CD4-positive, alpha-beta T cell (primary cell): ENCODE measurements at regions not wholly inside any gene's neighbourhood (a gene's known extent, or its start where the extent isn't known, plus 50 kb on each side); places are given as distances from the start of the nearest gene placed in this dataset.

Experiments
- ATAC-seq: fragments of 200-7000 bp; cut with Tn5 transposase; one replicate; pipeline ENCODE4 v1.10.0; 2022; ENCODE audit warnings: mild to moderate bottlenecking; ENCODE audit not compliant: poor library complexity
- CTCF ChIA-PET: fragments of 350-600 bp; sonication (Branson Sonifier 250); formaldehyde crosslinking; loops from one replicate; lab custom pipeline; 2021; ENCODE audit warnings: antibody characterized with exemption, inconsistent platforms; lab: Charles Lee
- POLR2A ChIA-PET: fragments of 350-600 bp; sonication (Branson Sonifier 250); formaldehyde crosslinking; loops from one replicate; lab custom pipeline; 2021; ENCODE audit warnings: antibody characterized with exemption, inconsistent platforms; lab: Charles Lee
- DNase-seq, 14 experiments: peaks; one replicate each; pipeline ENCODE4 v3.0.0-alpha.2; 2013 to 2020; ENCODE audit warnings: mixed read lengths in 2 of 14
- H3K27ac ChIP-seq, 2 donors: one replicate each; pipeline versions ENCODE4 v1.5.1 to v1.7.0; 2013; ENCODE audit warnings: low read length in 2 of 2, low read depth in 1 of 2, mild to moderate bottlenecking in 1 of 2
- H3K27me3 ChIP-seq, 2 experiments: 1 replicate in 1 of 2; 2 replicates in 1 of 2; pipeline versions ENCODE4 v1.6.1 to v1.7.0; 2013; ENCODE audit warnings: low read length in 2 of 2, control low read depth in 1 of 2, mild to moderate bottlenecking in 1 of 2, moderate library complexity in 1 of 2; ENCODE audit not compliant: insufficient read depth in 2 of 2, control insufficient read depth in 1 of 2
- H3K36me3 ChIP-seq: one replicate; pipeline ENCODE4 v1.6.1; 2013; ENCODE audit warnings: low read length, control low read depth; ENCODE audit not compliant: insufficient read depth
- H3K4me1 ChIP-seq: one replicate; pipeline ENCODE4 v1.6.1; 2013; ENCODE audit warnings: low read length, control low read depth; ENCODE audit not compliant: insufficient read depth
- H3K4me3 ChIP-seq: one replicate; pipeline ENCODE4 v1.5.1; 2013; ENCODE audit warnings: mild to moderate bottlenecking, low read length, moderate library complexity
- H3K9me3 ChIP-seq, 2 experiments: 1 replicate in 1 of 2; 2 replicates in 1 of 2; pipeline versions ENCODE4 v1.6.1 to v1.7.0; 2013; ENCODE audit warnings: low read length in 2 of 2, mild to moderate bottlenecking in 2 of 2, control low read depth in 1 of 2, moderate library complexity in 1 of 2; ENCODE audit not compliant: control insufficient read depth in 1 of 2, insufficient read depth in 1 of 2
- H3K27ac Mint-ChIP-seq: one replicate; pipeline ENCODE4 v1.8.0; 2020; ENCODE audit warnings: mixed read lengths
- H3K27me3 Mint-ChIP-seq: one replicate; pipeline ENCODE4 v1.8.0; 2021; ENCODE audit warnings: mixed read lengths
- H3K36me3 Mint-ChIP-seq: one replicate; pipeline ENCODE4 v1.8.0; 2021; ENCODE audit warnings: low read depth, mixed read lengths
- H3K4me1 Mint-ChIP-seq: one replicate; pipeline ENCODE4 v1.8.0; 2021; ENCODE audit warnings: low read depth, mixed read lengths
- H3K4me3 Mint-ChIP-seq: one replicate; pipeline ENCODE4 v1.8.0; 2020; ENCODE audit warnings: mild to moderate bottlenecking, mixed read lengths
- H3K9me3 Mint-ChIP-seq: one replicate; pipeline ENCODE4 v1.8.0; 2020; ENCODE audit warnings: mixed read lengths
- CTCF ChIP-seq: fragments of 200-600 bp; IDR thresholded peaks from one replicate; pipeline ENCODE4 v1.8.0; 2022; ENCODE audit warnings: antibody characterized with exemption, mild to moderate bottlenecking
- intact Hi-C, 2 experiments: fragments of 100-400 bp; cut with DNase I in 1 of 2; cut with micrococcal nuclease in 1 of 2; formaldehyde crosslinking; loops; one replicate each; pipeline versions ENCODE4 v1.15.1 to v1.9.0; 2023 to 2025; cut with DNase I, micrococcal nuclease

- ATAC-seq: no peak
- no peak for TF ChIP-seq CTCF
- H3K27me3 Mint-ChIP-seq: no peaks in the 10 kb centered on the region
- no peak overlapping the region for H3K4me3 ChIP-seq
- ChIA-PET CTCF (no interaction called here), POLR2A (no interaction called here)
- H3K9me3 Mint-ChIP-seq: no peaks in the 10 kb centered on the region
- no peak overlapping the region for H3K27ac ChIP-seq
- H3K36me3 ChIP-seq: no peaks in the 10 kb centered on the region
- H3K27me3 ChIP-seq: no peaks in the 10 kb centered on the region
- no peaks in the 10 kb centered on the region for H3K4me1 Mint-ChIP-seq
- no peaks in the 10 kb centered on the region for H3K4me1 ChIP-seq
- intact Hi-C loops: no loop called here
- no peaks in the 10 kb centered on the region for H3K36me3 Mint-ChIP-seq
- H3K27ac Mint-ChIP-seq: no peak overlapping the region
- no peak for DNase-seq
- H3K4me3 Mint-ChIP-seq: no peak overlapping the region
- no peaks in the 10 kb centered on the region for H3K9me3 ChIP-seq
Measured at GRCh38 chr13:106205871-106206270, 329.6 kb downstream of the EFNB2 start.

GRCh38 chr13:106197496-106197895, 338.0 kb downstream of the EFNB2 start:
- H3K27ac Mint-ChIP-seq: no peak overlapping the region
- no peak for TF ChIP-seq CTCF
- DNase-seq: no peak
- H3K4me1 Mint-ChIP-seq: no peaks in the 10 kb centered on the region
- H3K27me3 Mint-ChIP-seq: no peaks in the 10 kb centered on the region
- H3K4me1 ChIP-seq: no peaks in the 10 kb centered on the region
- no peaks in the 10 kb centered on the region for H3K36me3 Mint-ChIP-seq
- H3K36me3 ChIP-seq: no peaks in the 10 kb centered on the region
- ChIA-PET CTCF (no interaction called here), POLR2A (no interaction called here)
- intact Hi-C loops: no loop called here
- H3K27ac ChIP-seq: no peak overlapping the region
- no peak overlapping the region for H3K4me3 Mint-ChIP-seq
- no peak for ATAC-seq
- no peaks in the 10 kb centered on the region for H3K9me3 ChIP-seq
- H3K27me3 ChIP-seq: no peaks in the 10 kb centered on the region
- no peak overlapping the region for H3K4me3 ChIP-seq
- no peaks in the 10 kb centered on the region for H3K9me3 Mint-ChIP-seq

GRCh38 chr13:106187501-106188095, 347.9 kb downstream of the EFNB2 start:
- Mint-ChIP-seq H3K27ac (no peak overlapping the region), H3K27me3 (peaks cover 9% of the 10 kb centered on the region), H3K4me1 (no peaks in the 10 kb centered on the region), H3K9me3 (no peaks in the 10 kb centered on the region), H3K4me3 (no peak overlapping the region), H3K36me3 (no peaks in the 10 kb centered on the region)
- ChIA-PET POLR2A (no interaction called here), CTCF (no interaction called here)
- Histone ChIP-seq H3K4me1 (no peaks in the 10 kb centered on the region), H3K27ac (no peak overlapping the region), H3K4me3 (no peak overlapping the region), H3K27me3 (no peaks in the 10 kb centered on the region), H3K9me3 (no peaks in the 10 kb centered on the region), H3K36me3 (no peaks in the 10 kb centered on the region)
- no peak for DNase-seq
- TF ChIP-seq CTCF: no peak
- intact Hi-C loops: no loop called here
- ATAC-seq: no peak
